Activated naive CD4-positive, alpha-beta T cell treated with anti-CD3 and anti-CD28 coated beads, Interleukin-2, amount 50 U/mL, for 24 hours (primary cell): ENCODE measurements at regions not wholly inside any gene's neighbourhood (a gene's known extent, or its start where the extent isn't known, plus 50 kb on each side); places are given as distances from the start of the nearest gene placed in this dataset.

ENCODE experiments used
- H3K27ac Mint-ChIP-seq: one replicate; pipeline ENCODE4 v1.8.0; 2021; ENCODE audit warnings: mild to moderate bottlenecking, mixed read lengths
- H3K27me3 Mint-ChIP-seq: one replicate; pipeline ENCODE4 v1.8.0; 2021; ENCODE audit warnings: mixed read lengths
- H3K36me3 Mint-ChIP-seq: one replicate; pipeline ENCODE4 v1.8.0; 2021; ENCODE audit warnings: mixed read lengths
- H3K4me1 Mint-ChIP-seq: one replicate; pipeline ENCODE4 v1.8.0; 2021; ENCODE audit warnings: mixed read lengths
- H3K4me3 Mint-ChIP-seq: one replicate; pipeline ENCODE4 v1.8.0; 2021; ENCODE audit warnings: mild to moderate bottlenecking, mixed read lengths
- H3K9me3 Mint-ChIP-seq: one replicate; pipeline ENCODE4 v1.8.0; 2021; ENCODE audit warnings: mixed read lengths

DNA sequence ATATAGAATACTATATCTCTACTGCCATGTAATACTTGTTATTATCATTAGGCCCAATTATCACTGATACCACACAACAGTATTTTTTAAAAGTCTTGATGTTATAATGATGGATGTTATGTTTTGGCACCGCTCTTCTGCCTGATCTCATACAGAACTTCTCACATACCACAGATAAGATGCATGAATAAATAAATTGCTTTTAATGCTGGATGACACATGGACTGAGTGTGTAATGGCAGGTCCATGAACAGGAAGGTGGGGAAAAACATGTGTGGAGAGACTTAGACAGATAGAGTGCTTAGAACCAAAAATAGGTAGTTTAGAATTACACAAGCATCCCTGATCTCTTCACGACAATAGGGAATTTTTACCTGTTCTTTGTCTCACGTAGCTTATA lies 258.4 kb upstream of the MARCKS start:
- Mint-ChIP-seq H3K27me3 (no peaks in the 10 kb centered on the region), H3K4me3 (no peak overlapping the region), H3K27ac (no peak overlapping the region), H3K36me3 (no peaks in the 10 kb centered on the region), H3K4me1 (no peaks in the 10 kb centered on the region), H3K9me3 (no peaks in the 10 kb centered on the region)

- H3K4me3 Mint-ChIP-seq, result no peak overlapping the region
- no peaks in the 10 kb centered on the region for H3K36me3 Mint-ChIP-seq
- no peaks in the 10 kb centered on the region for H3K27me3 Mint-ChIP-seq
- H3K4me1 Mint-ChIP-seq, result no peaks in the 10 kb centered on the region
- no peak overlapping the region for H3K27ac Mint-ChIP-seq
- no peaks in the 10 kb centered on the region for H3K9me3 Mint-ChIP-seq
Measured at GRCh38 chr6:113599444-113599843, 257.7 kb upstream of the MARCKS start.

- Mint-ChIP-seq H3K27me3 (no peaks in the 10 kb centered on the region), H3K27ac (no peak overlapping the region), H3K4me3 (no peak overlapping the region), H3K4me1 (no peaks in the 10 kb centered on the region), H3K36me3 (no peaks in the 10 kb centered on the region), H3K9me3 (no peaks in the 10 kb centered on the region)
Measured at GRCh38 chr6:113600551-113601339, 256.4 kb upstream of the MARCKS start.

GRCh38 chr6:113607821-113608545 lies 249.2 kb upstream of the MARCKS start:
- no peaks in the 10 kb centered on the region for H3K9me3 Mint-ChIP-seq
- H3K27ac Mint-ChIP-seq, result no peak overlapping the region
- H3K36me3 Mint-ChIP-seq, result no peaks in the 10 kb centered on the region
- no peak overlapping the region for H3K4me3 Mint-ChIP-seq
- H3K27me3 Mint-ChIP-seq, result no peaks in the 10 kb centered on the region
- no peaks in the 10 kb centered on the region for H3K4me1 Mint-ChIP-seq

DNA sequence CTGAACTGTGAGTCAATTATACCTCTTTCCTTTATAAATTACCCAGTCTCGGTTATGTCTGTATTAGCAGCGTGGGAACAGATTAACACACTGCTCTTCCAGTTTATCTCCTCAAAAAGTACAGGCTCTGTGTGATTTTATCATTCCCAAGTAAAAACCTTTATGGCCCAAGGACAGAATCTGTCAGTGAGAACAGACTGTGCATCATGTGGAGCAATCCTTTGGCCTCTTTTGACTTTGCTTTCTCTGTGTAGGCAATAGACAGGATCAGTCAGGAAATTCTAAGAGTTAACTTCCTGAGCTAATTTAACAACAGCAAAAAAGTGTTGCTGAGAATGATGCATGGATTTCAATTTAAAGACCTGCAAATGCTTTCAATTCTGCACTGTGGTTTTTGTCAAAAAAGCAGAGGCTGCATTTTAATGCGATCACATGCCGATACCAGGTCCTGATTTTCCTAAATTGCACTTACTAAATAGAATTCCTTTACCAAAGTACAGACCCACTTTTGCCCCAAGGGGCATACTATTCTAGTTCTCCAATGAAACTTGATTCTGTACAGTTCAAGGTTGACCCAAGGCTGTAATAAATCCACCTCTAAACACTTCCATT lies 246.7 kb upstream of the MARCKS start:
- Mint-ChIP-seq H3K9me3 (no peaks in the 10 kb centered on the region), H3K36me3 (no peaks in the 10 kb centered on the region), H3K4me3 (no peak overlapping the region), H3K4me1 (no peaks in the 10 kb centered on the region), H3K27ac (no peak overlapping the region), H3K27me3 (peaks cover 1% of the 10 kb centered on the region)

GRCh38 chr6:113616701-113617274 lies 240.4 kb upstream of the MARCKS start:
- H3K27ac Mint-ChIP-seq, result no peak overlapping the region
- H3K27me3 Mint-ChIP-seq, result peaks cover 1% of the 10 kb centered on the region
- no peak overlapping the region for H3K4me3 Mint-ChIP-seq
- no peaks in the 10 kb centered on the region for H3K36me3 Mint-ChIP-seq
- no peaks in the 10 kb centered on the region for H3K9me3 Mint-ChIP-seq
- no peaks in the 10 kb centered on the region for H3K4me1 Mint-ChIP-seq

DNA sequence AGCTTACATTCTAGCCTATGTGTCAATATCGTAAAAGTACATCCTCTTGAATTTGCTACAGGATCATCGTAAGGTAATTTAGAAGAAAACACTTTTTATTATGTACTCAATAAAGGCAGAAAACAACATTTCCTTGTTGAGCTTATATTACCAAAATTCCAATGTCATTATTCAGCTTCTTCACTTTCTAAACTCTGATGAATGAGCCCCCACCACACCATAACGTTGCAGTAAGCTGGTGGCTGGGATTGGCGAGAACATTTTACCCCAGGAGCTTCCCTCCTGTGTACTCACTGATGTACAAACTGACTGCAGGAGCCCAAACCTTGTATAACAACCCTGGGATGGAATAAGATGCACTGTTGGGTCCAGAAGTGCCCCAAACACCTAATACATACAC lies 238.1 kb upstream of the MARCKS start:
- Mint-ChIP-seq H3K9me3 (no peaks in the 10 kb centered on the region), H3K36me3 (no peaks in the 10 kb centered on the region), H3K4me3 (no peak overlapping the region), H3K4me1 (no peaks in the 10 kb centered on the region), H3K27ac (no peak overlapping the region), H3K27me3 (peaks cover 1% of the 10 kb centered on the region)

DNA sequence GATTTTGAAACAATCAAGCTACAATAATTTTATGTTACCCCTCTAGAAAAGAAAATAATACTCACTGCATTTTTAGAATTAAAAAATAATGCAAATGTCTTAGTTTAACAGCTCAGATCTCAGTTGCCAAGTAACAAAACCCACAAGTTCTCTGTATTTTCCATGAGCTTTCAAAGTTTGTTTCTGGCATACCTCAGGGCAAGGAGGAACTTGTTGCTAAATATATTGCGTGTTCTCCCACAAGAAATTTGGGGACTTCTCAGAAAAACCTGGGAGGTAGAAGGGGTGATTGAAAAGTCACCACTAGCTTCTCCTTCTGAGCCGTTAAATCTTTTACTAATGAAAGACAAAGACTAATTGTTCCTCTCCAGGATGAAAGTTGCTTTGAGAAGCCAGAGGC lies 236.8 kb upstream of the MARCKS start:
- no peak overlapping the region for H3K27ac Mint-ChIP-seq
- H3K4me3 Mint-ChIP-seq, result no peak overlapping the region
- no peaks in the 10 kb centered on the region for H3K9me3 Mint-ChIP-seq
- H3K27me3 Mint-ChIP-seq, result no peaks in the 10 kb centered on the region
- no peaks in the 10 kb centered on the region for H3K4me1 Mint-ChIP-seq
- H3K36me3 Mint-ChIP-seq, result no peaks in the 10 kb centered on the region

DNA sequence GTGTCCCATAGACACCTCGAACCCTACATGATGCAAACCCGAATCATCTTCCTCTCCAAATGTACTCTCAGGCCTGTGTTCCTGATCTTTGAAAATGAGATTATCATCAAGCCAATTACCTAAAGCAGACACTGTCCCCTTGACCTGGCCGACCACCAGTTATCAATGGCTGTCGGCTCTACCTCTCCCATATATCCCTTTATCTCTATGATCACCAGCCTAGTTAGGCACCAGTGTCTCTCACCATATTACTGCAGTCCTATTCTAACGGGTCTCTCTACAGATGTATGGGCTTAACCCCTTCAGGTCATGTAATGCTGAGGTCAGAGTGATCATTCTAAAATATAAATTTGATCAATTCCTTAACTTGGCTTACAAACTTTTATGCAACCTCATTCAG lies 234.9 kb upstream of the MARCKS start:
- Mint-ChIP-seq H3K36me3 (no peaks in the 10 kb centered on the region), H3K27ac (no peak overlapping the region), H3K4me3 (no peak overlapping the region), H3K4me1 (no peaks in the 10 kb centered on the region), H3K27me3 (no peaks in the 10 kb centered on the region), H3K9me3 (no peaks in the 10 kb centered on the region)

DNA sequence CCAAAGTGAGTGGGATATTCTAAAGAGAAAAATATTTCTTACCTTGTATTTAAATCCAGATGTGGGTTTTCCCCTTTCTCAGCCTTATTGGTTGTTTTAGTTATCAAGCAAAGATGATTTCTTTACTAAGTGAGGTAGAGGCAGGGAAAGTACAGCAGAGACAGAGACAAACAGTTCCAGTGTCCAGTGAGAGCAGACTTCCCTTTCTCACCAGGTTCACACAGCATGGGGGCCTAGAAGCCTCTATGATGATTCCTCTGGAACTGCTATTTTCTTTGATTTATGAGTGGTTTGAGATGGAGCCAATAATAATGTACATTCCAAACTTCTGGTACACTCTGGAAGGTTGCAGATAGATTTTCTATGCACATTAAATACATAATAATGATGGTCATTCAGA lies 234.0 kb upstream of the MARCKS start:
- no peaks in the 10 kb centered on the region for H3K9me3 Mint-ChIP-seq
- H3K4me1 Mint-ChIP-seq, result no peaks in the 10 kb centered on the region
- no peak overlapping the region for H3K27ac Mint-ChIP-seq
- H3K4me3 Mint-ChIP-seq, result no peak overlapping the region
- H3K36me3 Mint-ChIP-seq, result no peaks in the 10 kb centered on the region
- no peaks in the 10 kb centered on the region for H3K27me3 Mint-ChIP-seq

GRCh38 chr6:113625850-113626249 lies 231.3 kb upstream of the MARCKS start:
- Mint-ChIP-seq H3K27me3 (peaks cover 2% of the 10 kb centered on the region), H3K9me3 (no peaks in the 10 kb centered on the region), H3K4me1 (no peaks in the 10 kb centered on the region), H3K4me3 (no peak overlapping the region), H3K36me3 (no peaks in the 10 kb centered on the region), H3K27ac (no peak overlapping the region)

DNA sequence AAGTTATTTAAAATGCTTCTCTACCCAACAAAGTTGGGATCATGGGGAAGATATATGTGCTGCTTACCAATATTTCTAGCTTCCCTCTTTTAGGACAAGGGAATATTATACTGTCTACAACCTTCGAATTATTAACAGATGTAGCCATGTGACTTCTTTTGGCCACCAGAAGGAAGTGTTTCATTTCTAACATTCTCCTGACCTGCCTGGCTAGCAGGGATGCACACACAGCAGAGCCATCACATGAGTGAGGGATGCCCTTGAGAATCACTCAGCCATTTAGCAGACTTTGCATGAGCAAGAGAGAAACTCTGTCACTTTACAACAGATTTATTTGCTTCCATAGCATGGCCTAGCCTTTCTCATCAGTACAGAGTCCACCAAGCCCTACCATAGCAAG lies 230.7 kb upstream of the MARCKS start:
- H3K4me1 Mint-ChIP-seq, result no peaks in the 10 kb centered on the region
- no peak overlapping the region for H3K27ac Mint-ChIP-seq
- H3K27me3 Mint-ChIP-seq, result peaks cover 2% of the 10 kb centered on the region
- no peaks in the 10 kb centered on the region for H3K36me3 Mint-ChIP-seq
- H3K4me3 Mint-ChIP-seq, result no peak overlapping the region
- H3K9me3 Mint-ChIP-seq, result no peaks in the 10 kb centered on the region

GRCh38 chr6:113627480-113627879 lies 229.7 kb upstream of the MARCKS start:
- H3K4me1 Mint-ChIP-seq, result peaks cover 3% of the 10 kb centered on the region
- H3K9me3 Mint-ChIP-seq, result no peaks in the 10 kb centered on the region
- peaks cover 2% of the 10 kb centered on the region for H3K27me3 Mint-ChIP-seq
- no peak overlapping the region for H3K27ac Mint-ChIP-seq
- H3K4me3 Mint-ChIP-seq, result no peak overlapping the region
- H3K36me3 Mint-ChIP-seq, result no peaks in the 10 kb centered on the region

DNA sequence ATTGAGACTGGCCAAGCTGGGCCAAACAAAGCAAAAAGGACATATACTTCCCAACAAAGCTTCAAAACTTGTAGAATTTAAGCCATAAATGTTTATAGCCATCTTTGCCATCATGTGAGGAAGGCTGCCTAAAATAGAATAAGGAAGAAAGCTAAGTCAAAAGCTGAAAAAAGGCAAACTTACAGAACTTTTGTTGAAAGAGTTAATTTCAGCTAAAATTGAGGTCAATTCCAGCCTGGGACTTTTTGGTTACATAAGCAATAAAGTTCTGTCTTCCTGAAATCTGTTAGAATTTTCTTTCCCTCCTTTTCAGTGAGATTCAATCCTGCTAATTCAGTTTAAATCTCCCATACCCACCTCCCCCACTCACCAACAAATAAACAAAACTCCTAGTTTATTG lies 227.9 kb upstream of the MARCKS start:
- H3K4me1 Mint-ChIP-seq, result peaks cover 3% of the 10 kb centered on the region
- H3K4me3 Mint-ChIP-seq, result no peak overlapping the region
- H3K9me3 Mint-ChIP-seq, result peaks cover 3% of the 10 kb centered on the region
- no peak overlapping the region for H3K27ac Mint-ChIP-seq
- no peaks in the 10 kb centered on the region for H3K36me3 Mint-ChIP-seq
- H3K27me3 Mint-ChIP-seq, result peaks cover 2% of the 10 kb centered on the region

GRCh38 chr6:113629975-113630737 lies 227.0 kb upstream of the MARCKS start:
- H3K4me1 Mint-ChIP-seq, result peaks cover 3% of the 10 kb centered on the region
- no peaks in the 10 kb centered on the region for H3K36me3 Mint-ChIP-seq
- H3K27ac Mint-ChIP-seq, result no peak overlapping the region
- H3K27me3 Mint-ChIP-seq, result peaks cover 2% of the 10 kb centered on the region
- no peak overlapping the region for H3K4me3 Mint-ChIP-seq
- peaks cover 5% of the 10 kb centered on the region for H3K9me3 Mint-ChIP-seq
